ENCODE measurements at regions not wholly inside any gene's neighbourhood (a gene's known extent, or its start where the extent isn't known, plus 50 kb on each side); places are given as distances from the start of the nearest gene placed in this dataset.

- TF ChIP-seq FOXM1 (IDR thresholded peaks at IDR 0.05; ENCODE audit: borderline replicate concordance, low read depth): no peak
- no peak for TF ChIP-seq TCF12 (IDR thresholded peaks at IDR 0.05; ENCODE audit: low read depth)
- TF ChIP-seq EGR1 (IDR thresholded peaks at IDR 0.05): no peak
- no peak for TF ChIP-seq YY1 (IDR thresholded peaks at IDR 0.05; ENCODE audit: low read depth)
- TF ChIP-seq ZBTB7A (IDR thresholded peaks at IDR 0.05; ENCODE audit: low read depth): no peak
- no peak for TF ChIP-seq RAD21 (IDR thresholded peaks at IDR 0.05; ENCODE audit: low read depth)
- TF ChIP-seq CEBPB (IDR thresholded peaks at IDR 0.05): no peak
- TF ChIP-seq NFIC (IDR thresholded peaks at IDR 0.05): no peak
- no peak for TF ChIP-seq USF1 (IDR thresholded peaks at IDR 0.05)
- no peak for TF ChIP-seq TAF1 (IDR thresholded peaks at IDR 0.05; ENCODE audit: low read depth)
- TF ChIP-seq CREB1 (IDR thresholded peaks at IDR 0.05; ENCODE audit: low read depth): no peak
- TF ChIP-seq TEAD4 (IDR thresholded peaks at IDR 0.05): no peak
- TF ChIP-seq MAX (IDR thresholded peaks at IDR 0.05): no peak
- TF ChIP-seq EP300 (IDR thresholded peaks at IDR 0.05; ENCODE audit: borderline replicate concordance): no peak
- no peak for TF ChIP-seq REST (IDR thresholded peaks at IDR 0.05; ENCODE audit: low read depth)
Measured at GRCh38 chr6:15779726-15780125, 116.9 kb upstream of the DTNBP1 start.

- TF ChIP-seq FOXM1 (IDR thresholded peaks at IDR 0.05; ENCODE audit: borderline replicate concordance, low read depth) (no peak), RAD21 (IDR thresholded peaks at IDR 0.05; ENCODE audit: low read depth) (no peak), ZBTB7A (IDR thresholded peaks at IDR 0.05; ENCODE audit: low read depth) (no peak), TCF12 (IDR thresholded peaks at IDR 0.05; ENCODE audit: low read depth) (no peak), TAF1 (IDR thresholded peaks at IDR 0.05; ENCODE audit: low read depth) (no peak), CREB1 (IDR thresholded peaks at IDR 0.05; ENCODE audit: low read depth) (no peak), EGR1 (IDR thresholded peaks at IDR 0.05) (no peak), TEAD4 (IDR thresholded peaks at IDR 0.05) (no peak), CEBPB (IDR thresholded peaks at IDR 0.05) (no peak)
Measured at GRCh38 chr6:15776458-15776980, 113.7 kb upstream of the DTNBP1 start.

GRCh38 chr6:15775741-15776140, 112.9 kb upstream of the DTNBP1 start:
- TF ChIP-seq TCF12 (IDR thresholded peaks at IDR 0.05; ENCODE audit: low read depth) (no peak), EP300 (IDR thresholded peaks at IDR 0.05; ENCODE audit: borderline replicate concordance) (no peak), CREB1 (IDR thresholded peaks at IDR 0.05; ENCODE audit: low read depth) (no peak), REST (IDR thresholded peaks at IDR 0.05; ENCODE audit: low read depth) (no peak), MAX (IDR thresholded peaks at IDR 0.05) (no peak), EGR1 (IDR thresholded peaks at IDR 0.05) (no peak), USF1 (IDR thresholded peaks at IDR 0.05) (no peak), YY1 (IDR thresholded peaks at IDR 0.05; ENCODE audit: low read depth) (no peak), RAD21 (IDR thresholded peaks at IDR 0.05; ENCODE audit: low read depth) (no peak), FOXM1 (IDR thresholded peaks at IDR 0.05; ENCODE audit: borderline replicate concordance, low read depth) (no peak), NFIC (IDR thresholded peaks at IDR 0.05) (no peak), ZBTB7A (IDR thresholded peaks at IDR 0.05; ENCODE audit: low read depth) (no peak)

- TF ChIP-seq RAD21 (IDR thresholded peaks at IDR 0.05; ENCODE audit: low read depth): no peak
- no peak for TF ChIP-seq YY1 (IDR thresholded peaks at IDR 0.05; ENCODE audit: low read depth)
- no peak for TF ChIP-seq FOXM1 (IDR thresholded peaks at IDR 0.05; ENCODE audit: borderline replicate concordance, low read depth)
- no peak for TF ChIP-seq TCF12 (IDR thresholded peaks at IDR 0.05; ENCODE audit: low read depth)
- TF ChIP-seq ZBTB7A (IDR thresholded peaks at IDR 0.05; ENCODE audit: low read depth): no peak
- no peak for TF ChIP-seq TEAD4 (IDR thresholded peaks at IDR 0.05)
- TF ChIP-seq USF1 (IDR thresholded peaks at IDR 0.05): no peak
- no peak for TF ChIP-seq EP300 (IDR thresholded peaks at IDR 0.05; ENCODE audit: borderline replicate concordance)
Measured at GRCh38 chr6:15775076-15775634, 112.3 kb upstream of the DTNBP1 start.

GRCh38 chr6:15773806-15774410, 111.1 kb upstream of the DTNBP1 start:
- no peak for TF ChIP-seq ZBTB7A (IDR thresholded peaks at IDR 0.05; ENCODE audit: low read depth)
- TF ChIP-seq YY1 (IDR thresholded peaks at IDR 0.05; ENCODE audit: low read depth): no peak
- no peak for TF ChIP-seq TAF1 (IDR thresholded peaks at IDR 0.05; ENCODE audit: low read depth)
- no peak for TF ChIP-seq FOXM1 (IDR thresholded peaks at IDR 0.05; ENCODE audit: borderline replicate concordance, low read depth)
- TF ChIP-seq MAX (IDR thresholded peaks at IDR 0.05): no peak
- TF ChIP-seq CREB1 (IDR thresholded peaks at IDR 0.05; ENCODE audit: low read depth): no peak
- no peak for TF ChIP-seq REST (IDR thresholded peaks at IDR 0.05; ENCODE audit: low read depth)
